Transverse colon (tissue), 4 donors: ENCODE measurements at regions not wholly inside any gene's neighbourhood (a gene's known extent, or its start where the extent isn't known, plus 50 kb on each side); places are given as distances from the start of the nearest gene placed in this dataset.

Experiments
- DNase-seq: peaks from one replicate; pipeline ENCODE4 v3.0.0-alpha.2; 2019
- H3K27ac ChIP-seq, 4 donors: fragments of 200-600 bp; sonication (generic); 2 replicates each; pipeline ENCODE4 v1.5.1; 2016 to 2018; ENCODE audit warnings: inconsistent platforms in 4 of 4
- H3K27me3 ChIP-seq: fragments of 200-600 bp; sonication (generic); 2 replicates; pipeline ENCODE4 v1.5.1; 2017; ENCODE audit warnings: inconsistent platforms
- H3K36me3 ChIP-seq, 4 donors: fragments of 200-600 bp; sonication (generic); 2 replicates each; pipeline ENCODE4 v1.5.1; 2017 to 2019; ENCODE audit warnings: inconsistent platforms in 4 of 4
- H3K4me1 ChIP-seq, 4 donors: fragments of 200-600 bp; sonication (generic); 2 replicates each; pipeline ENCODE4 v1.5.1; 2017 to 2020; ENCODE audit warnings: inconsistent platforms in 4 of 4
- H3K4me3 ChIP-seq, 4 donors: fragments of 200-600 bp; sonication (generic); 1 replicate in 1 of 4; 2 replicates in 3 of 4; pipeline versions ENCODE4 v1.5.1 to v1.6.1; 2017 to 2019; ENCODE audit warnings: inconsistent platforms in 4 of 4
- H3K9me3 ChIP-seq, 2 donors: fragments of 200-600 bp; sonication (generic); 2 replicates each; pipeline ENCODE4 v1.5.1; 2017 to 2019; ENCODE audit warnings: inconsistent platforms in 2 of 2
- EP300 ChIP-seq: sonication (generic); formaldehyde crosslinking; IDR thresholded peaks from one replicate; pipeline ENCODE4 v1.6.1; 2017; ENCODE audit warnings: antibody characterized with exemption, low read depth
- POLR2A ChIP-seq: fragments of 450-650 bp; IDR thresholded peaks from one replicate; pipeline ENCODE4 v1.6.1; 2016; ENCODE audit warnings: antibody characterized with exemption, mild to moderate bottlenecking, moderate library complexity
- POLR2AphosphoS5 ChIP-seq, 3 donors: sonication (generic); formaldehyde crosslinking; IDR thresholded peaks; one replicate each; pipeline ENCODE4 v1.6.1; 2016; ENCODE audit warnings: antibody characterized with exemption in 3 of 3
- WGBS, 2 donors: methylation state at CpG; one replicate each; pipeline ENCODE4 v1.1.5; 2018; ENCODE audit warnings: low coverage in 1 of 2; 5-methylcytosine and 5-hydroxymethylcytosine counted together
- in situ Hi-C, 4 donors: fragments of 200-750 bp; cut with MboI; loops; one replicate each; pipeline versions ENCODE4 v1.15.0 to v1.15.1; 2017; ENCODE audit warnings: low sequenced_read_pairs in 3 of 4, low pct_ligation_motif_present in 1 of 4, low pct_unique_long_range_greater_than_20kb in 1 of 4
- intact Hi-C: fragments of 100-400 bp; cut with DNase I; formaldehyde crosslinking; loops from one replicate; pipeline ENCODE4 v1.15.1; 2023; ENCODE audit warnings: low total_unique reads
- TF ChIP-seq, protein P1 (sequence below), 5 experiments: fragments of 200-600 bp in 3 of 5; fragments of 450-650 bp in 2 of 5; sonication (generic) in 3 of 5; IDR thresholded peaks; 1 replicate in 2 of 5; 2 replicates in 3 of 5; pipeline ENCODE4 v1.5.1; 2016 to 2017; ENCODE audit warnings: antibody characterized with exemption in 5 of 5, inconsistent platforms in 3 of 5, mild to moderate bottlenecking in 2 of 5, moderate library complexity in 1 of 5

DNA sequence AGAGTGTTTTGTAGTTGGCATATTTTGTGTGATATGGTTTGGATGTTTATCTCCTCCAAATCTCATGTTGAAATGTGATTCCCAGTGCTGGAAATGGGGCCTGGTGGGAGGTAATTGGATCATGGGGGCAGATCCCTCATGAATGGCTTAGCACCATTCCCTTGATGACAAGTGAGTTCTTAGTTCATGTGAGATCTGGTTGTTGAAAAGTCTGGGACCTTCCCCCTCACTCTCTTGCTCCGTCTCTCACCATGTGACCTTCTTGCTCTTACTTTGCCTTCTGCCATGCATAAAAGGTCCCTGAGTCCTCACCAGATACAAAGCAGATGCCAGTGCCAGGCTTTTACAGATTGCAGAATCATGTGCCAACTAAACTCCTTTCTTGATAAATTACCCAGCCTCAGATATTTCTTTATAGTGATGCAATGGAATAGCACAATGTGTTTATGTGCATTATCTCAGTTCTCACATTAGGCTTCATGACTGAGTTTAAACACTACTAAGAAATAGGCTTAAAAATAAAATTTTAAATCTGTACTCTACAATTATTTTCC is 1348.8 kb downstream of the STIM2 start:
- H3K27me3 ChIP-seq: no peaks in the 10 kb centered on the region
- no peak overlapping the region for H3K27ac ChIP-seq
- H3K36me3 ChIP-seq: no peaks in the 10 kb centered on the region
- TF ChIP-seq, protein P1, sequence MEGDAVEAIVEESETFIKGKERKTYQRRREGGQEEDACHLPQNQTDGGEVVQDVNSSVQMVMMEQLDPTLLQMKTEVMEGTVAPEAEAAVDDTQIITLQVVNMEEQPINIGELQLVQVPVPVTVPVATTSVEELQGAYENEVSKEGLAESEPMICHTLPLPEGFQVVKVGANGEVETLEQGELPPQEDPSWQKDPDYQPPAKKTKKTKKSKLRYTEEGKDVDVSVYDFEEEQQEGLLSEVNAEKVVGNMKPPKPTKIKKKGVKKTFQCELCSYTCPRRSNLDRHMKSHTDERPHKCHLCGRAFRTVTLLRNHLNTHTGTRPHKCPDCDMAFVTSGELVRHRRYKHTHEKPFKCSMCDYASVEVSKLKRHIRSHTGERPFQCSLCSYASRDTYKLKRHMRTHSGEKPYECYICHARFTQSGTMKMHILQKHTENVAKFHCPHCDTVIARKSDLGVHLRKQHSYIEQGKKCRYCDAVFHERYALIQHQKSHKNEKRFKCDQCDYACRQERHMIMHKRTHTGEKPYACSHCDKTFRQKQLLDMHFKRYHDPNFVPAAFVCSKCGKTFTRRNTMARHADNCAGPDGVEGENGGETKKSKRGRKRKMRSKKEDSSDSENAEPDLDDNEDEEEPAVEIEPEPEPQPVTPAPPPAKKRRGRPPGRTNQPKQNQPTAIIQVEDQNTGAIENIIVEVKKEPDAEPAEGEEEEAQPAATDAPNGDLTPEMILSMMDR (IDR thresholded peaks at IDR 0.05): no peak
- no peak for TF ChIP-seq POLR2AphosphoS5 (IDR thresholded peaks at IDR 0.05)
- TF ChIP-seq EP300: no peak
- no peaks in the 10 kb centered on the region for H3K4me1 ChIP-seq
- intact Hi-C loops: no loop called here
- no peak for DNase-seq
- in situ Hi-C loops: no loop called here
- 78% methylated on average over 1 of the region's 1 CpG for WGBS, 2 donors
- H3K9me3 ChIP-seq: no peaks in the 10 kb centered on the region
- H3K4me3 ChIP-seq: no peak overlapping the region

- Histone ChIP-seq H3K4me1 (no peaks in the 10 kb centered on the region), H3K27me3 (no peaks in the 10 kb centered on the region), H3K36me3 (no peaks in the 10 kb centered on the region), H3K27ac (no peak overlapping the region), H3K9me3 (no peaks in the 10 kb centered on the region), H3K4me3 (no peak overlapping the region)
- intact Hi-C loops (no loop called here), in situ Hi-C loops (no loop called here)
- no peak for DNase-seq
- 34 to 40% methylated on average over 2 of the region's 2 CpGs for WGBS, 2 donors
- no peak for TF ChIP-seq POLR2A
- TF ChIP-seq POLR2AphosphoS5 (IDR thresholded peaks at IDR 0.05): no peak
- no peak for TF ChIP-seq EP300
These were observed 1351.2 kb downstream of the STIM2 start for GRCh38 chr4:28211676-28212470.

DNA sequence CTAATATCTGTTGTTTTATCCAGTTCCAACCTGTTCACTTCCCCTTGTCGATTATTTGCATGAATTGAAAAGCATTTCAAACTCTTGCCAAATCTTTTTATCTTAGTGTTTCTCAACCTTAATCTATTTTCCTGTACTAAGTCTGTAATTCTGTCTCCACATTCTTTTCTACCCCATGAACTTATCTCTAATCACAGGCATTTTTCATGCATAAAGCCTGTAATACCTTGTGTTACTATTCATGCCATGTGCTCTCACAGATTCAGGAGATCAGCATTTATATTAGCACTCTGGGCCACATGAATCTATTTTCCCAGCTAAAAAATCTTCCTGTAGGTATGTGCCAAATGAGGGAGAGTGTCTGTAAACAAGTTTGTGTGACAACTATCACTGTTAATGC is 1360.9 kb downstream of the STIM2 start:
- no peaks in the 10 kb centered on the region for H3K27me3 ChIP-seq
- in situ Hi-C loops: no loop called here
- TF ChIP-seq EP300 (no peak), POLR2AphosphoS5 (IDR thresholded peaks at IDR 0.05) (no peak), POLR2A (no peak)
- TF ChIP-seq, protein P1 (IDR thresholded peaks at IDR 0.05): no peak
- H3K4me3 ChIP-seq: no peak overlapping the region
- no peaks in the 10 kb centered on the region for H3K4me1 ChIP-seq
- no peaks in the 10 kb centered on the region for H3K9me3 ChIP-seq
- no peak for DNase-seq
- intact Hi-C loops: no loop called here
- no peaks in the 10 kb centered on the region for H3K36me3 ChIP-seq
- WGBS, 2 donors: 48 to 69% methylated on average over 1 of the region's 1 CpG
- no peak overlapping the region for H3K27ac ChIP-seq

GRCh38 chr4:28225050-28225449 is 1364.4 kb downstream of the STIM2 start:
- WGBS, 2 donors: 60 to 72% methylated on average over 2 of the region's 2 CpGs
- no peak overlapping the region for H3K27ac ChIP-seq
- H3K4me1 ChIP-seq: no peaks in the 10 kb centered on the region
- no peak overlapping the region for H3K4me3 ChIP-seq
- no peaks in the 10 kb centered on the region for H3K9me3 ChIP-seq
- H3K27me3 ChIP-seq: no peaks in the 10 kb centered on the region
- DNase-seq: no peak
- in situ Hi-C loops: no loop called here
- no peak for TF ChIP-seq EP300
- no peak for TF ChIP-seq POLR2A
- TF ChIP-seq, protein P1 (IDR thresholded peaks at IDR 0.05): no peak
- TF ChIP-seq POLR2AphosphoS5 (IDR thresholded peaks at IDR 0.05): no peak
- intact Hi-C loops: no loop called here
- no peaks in the 10 kb centered on the region for H3K36me3 ChIP-seq
